Brain microvascular endothelial cell (primary cell): ENCODE measurements at regions not wholly inside any gene's neighbourhood (a gene's known extent, or its start where the extent isn't known, plus 50 kb on each side); places are given as distances from the start of the nearest gene placed in this dataset.
"Not testable (repeated sequence)": the region's sequence is repeated elsewhere in the genome, so short reads cannot be mapped to it uniquely, and the experiment has no call there.

ENCODE experiments used
- DNase-seq: peaks from one replicate; pipeline ENCODE4 v3.0.0-alpha.2; 2020
- H3K27ac ChIP-seq: fragments of 250-450 bp; sonication (Bioruptor Pico); 2 replicates; pipeline ENCODE4 v1.5.1; 2020; ENCODE audit warnings: mild to moderate bottlenecking, moderate library complexity
- H3K27me3 ChIP-seq: fragments of 250-450 bp; sonication (Bioruptor Pico); replicated peaks from 2 replicates; pipeline ENCODE4 v1.5.1; 2020; ENCODE audit warnings: mild to moderate bottlenecking
- H3K36me3 ChIP-seq: fragments of 250-450 bp; sonication (Bioruptor Pico); replicated peaks from 2 replicates; pipeline ENCODE4 v1.5.1; 2020; ENCODE audit warnings: mild to moderate bottlenecking
- H3K4me3 ChIP-seq: 2 replicates; pipeline ENCODE4 v1.5.1; 2011; ENCODE audit warnings: low read depth, mild to moderate bottlenecking, control low read depth, low read length, moderate library complexity
- CTCF ChIP-seq: IDR thresholded peaks from 2 replicates; pipeline ENCODE4 v1.5.1; 2011; ENCODE audit warnings: low read depth, mild to moderate bottlenecking, moderate library complexity, low read length, control low read depth, inconsistent platforms; ENCODE audit errors: missing control alignments
- in situ Hi-C: cut with HindIII; loops from 2 replicates; pipeline ENCODE4 v1.10.0; 2017; ENCODE audit warnings: low sequenced_read_pairs, low pct_ligation_motif_present

DNA sequence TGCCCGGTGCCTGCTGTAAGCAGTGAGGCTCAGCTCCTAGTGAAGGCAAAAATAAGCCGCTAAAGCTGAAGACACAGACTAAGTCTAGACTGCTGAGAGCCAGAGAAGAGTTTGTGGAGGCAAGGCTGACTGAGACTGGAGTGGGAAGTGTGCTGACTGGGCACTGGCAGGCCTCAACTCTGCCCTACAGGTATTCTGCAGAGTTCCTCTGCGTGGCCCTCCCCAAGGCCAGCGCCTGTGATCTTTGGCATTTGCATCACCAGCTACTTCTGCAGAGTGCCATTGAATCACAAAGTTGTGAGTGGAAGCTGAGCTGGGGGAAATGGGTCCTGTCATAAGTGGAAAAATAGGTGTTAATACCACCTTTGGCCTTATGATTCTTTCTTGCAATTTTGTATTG is 905.7 kb downstream of the PLA2G4A start:
- no peaks in the 10 kb centered on the region for H3K36me3 ChIP-seq
- no peak for TF ChIP-seq CTCF
- in situ Hi-C loops = no loop called here
- H3K27me3 ChIP-seq = no peaks in the 10 kb centered on the region
- DNase-seq = no peak
- no peak overlapping the region for H3K27ac ChIP-seq
- no peak overlapping the region for H3K4me3 ChIP-seq

GRCh38 chr1:187744665-187745064 is 915.9 kb downstream of the PLA2G4A start:
- no peak for DNase-seq
- Histone ChIP-seq H3K4me3 (no peak overlapping the region), H3K27ac (no peak overlapping the region), H3K27me3 (no peaks in the 10 kb centered on the region), H3K36me3 (no peaks in the 10 kb centered on the region)
- in situ Hi-C loops = no loop called here
- no peak for TF ChIP-seq CTCF

DNA sequence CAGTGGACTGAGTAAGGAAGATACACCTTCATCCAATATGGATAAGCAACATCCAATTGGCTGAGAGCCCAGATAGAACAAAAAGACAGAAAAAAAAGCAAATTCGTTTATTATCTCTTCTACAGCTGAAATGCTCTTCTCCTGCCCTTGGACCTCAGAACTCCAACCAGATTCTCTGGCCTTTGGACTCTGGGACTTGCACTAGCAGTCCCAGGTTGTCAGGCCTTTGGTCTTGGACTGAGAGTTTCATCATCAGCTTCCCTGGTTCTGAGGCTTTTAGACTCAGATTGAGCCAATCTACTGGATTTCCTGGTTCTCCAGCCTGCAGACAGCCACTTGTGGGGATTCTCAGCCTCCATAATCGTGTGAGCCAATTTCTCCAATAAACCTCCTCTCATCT is 926.8 kb downstream of the PLA2G4A start:
- H3K27me3 ChIP-seq = no peaks in the 10 kb centered on the region
- DNase-seq = no peak
- H3K36me3 ChIP-seq = no peaks in the 10 kb centered on the region
- TF ChIP-seq CTCF = no peak
- in situ Hi-C loops = no loop called here
- no peak overlapping the region for H3K4me3 ChIP-seq
- no peak overlapping the region for H3K27ac ChIP-seq

DNA sequence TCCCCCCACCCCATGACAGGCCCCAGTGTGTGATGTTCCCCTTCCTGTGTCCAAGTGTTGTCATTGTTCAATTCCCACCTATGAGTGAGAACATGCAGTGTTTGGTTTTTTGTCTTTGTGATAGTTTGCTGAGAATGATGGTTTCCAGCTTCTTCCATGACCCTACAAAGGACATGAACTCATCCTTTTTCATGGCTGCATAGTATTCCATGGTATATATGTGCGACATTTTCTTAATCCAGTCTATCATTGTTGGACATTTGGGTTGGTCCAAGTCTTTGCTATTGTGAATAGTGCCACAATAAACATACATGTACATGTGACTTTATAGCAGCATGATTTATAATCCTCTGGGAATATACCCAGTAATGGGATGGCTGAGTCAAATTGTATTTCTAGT is 927.9 kb downstream of the PLA2G4A start:
- H3K27ac ChIP-seq, H3K27me3 ChIP-seq, H3K36me3 ChIP-seq, in situ Hi-C loops, DNase-seq, H3K4me3 ChIP-seq: not testable (repeated sequence)

GRCh38 chr1:187759825-187760333 is 931.1 kb downstream of the PLA2G4A start:
- no peak for TF ChIP-seq CTCF
- H3K36me3 ChIP-seq = no peaks in the 10 kb centered on the region

DNA sequence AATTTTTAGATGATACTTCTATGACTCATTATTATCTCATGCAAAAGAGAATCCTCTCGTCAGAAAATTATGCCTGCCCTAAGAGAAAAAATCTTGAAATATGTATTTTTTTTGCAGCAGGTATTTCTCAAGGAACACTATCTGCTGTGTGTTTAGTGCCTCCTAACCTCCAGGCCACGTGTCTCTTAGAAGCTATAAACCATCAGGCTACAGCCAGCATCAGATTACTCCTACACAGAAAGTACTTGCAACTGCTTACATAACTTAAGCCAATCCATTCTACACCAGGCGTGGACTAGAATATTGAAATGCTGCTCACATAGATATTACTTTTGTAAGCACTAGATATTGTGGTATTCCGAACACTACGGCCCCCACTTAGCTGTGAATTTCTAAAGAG is 933.4 kb downstream of the PLA2G4A start:
- in situ Hi-C loops = no loop called here
- no peak for TF ChIP-seq CTCF
- no peak for DNase-seq
- H3K27ac ChIP-seq = no peak overlapping the region
- no peak overlapping the region for H3K4me3 ChIP-seq
- no peaks in the 10 kb centered on the region for H3K27me3 ChIP-seq
- H3K36me3 ChIP-seq = no peaks in the 10 kb centered on the region

More at GRCh38 chr1:187759825-187760333, 931.1 kb downstream of the PLA2G4A start:
- no peak overlapping the region for H3K27ac ChIP-seq
- no peak overlapping the region for H3K4me3 ChIP-seq
- in situ Hi-C loops = no loop called here
- no peaks in the 10 kb centered on the region for H3K27me3 ChIP-seq
- no peak for DNase-seq
